AG09309 (cell line): ENCODE measurements at regions not wholly inside any gene's neighbourhood (a gene's known extent, or its start where the extent isn't known, plus 50 kb on each side); places are given as distances from the start of the nearest gene placed in this dataset.
"Not testable (repeated sequence)": the region's sequence is repeated elsewhere in the genome, so short reads cannot be mapped to it uniquely, and the experiment has no call there.

Experiments
- DNase-seq: peaks from one replicate; pipeline ENCODE4 v3.0.0-alpha.2; 2010; ENCODE audit warnings: low read depth
- H3K4me3 ChIP-seq: 2 replicates; pipeline ENCODE4 v1.5.1; 2011; ENCODE audit warnings: mild to moderate bottlenecking, low read depth, low read length, moderate library complexity; ENCODE audit not compliant: control insufficient read depth
- CTCF ChIP-seq: IDR thresholded peaks from 2 replicates; pipeline ENCODE4 v1.5.1; 2011; ENCODE audit warnings: mild to moderate bottlenecking, low read depth, low read length, inconsistent platforms; ENCODE audit not compliant: insufficient read depth, control insufficient read depth; ENCODE audit errors: missing control alignments

GRCh38 chrX:121349263-121349662, 301.9 kb downstream of the GLUD2 start:
- TF ChIP-seq CTCF, result no peak
- DNase-seq, result no peak
- H3K4me3 ChIP-seq, result no peak overlapping the region

- H3K4me3 ChIP-seq, result no peak overlapping the region
- DNase-seq, result no peak
- TF ChIP-seq CTCF, result no peak
Measured at GRCh38 chrX:121356139-121356849, 308.9 kb downstream of the GLUD2 start.

- TF ChIP-seq CTCF, result no peak
- DNase-seq, result no peak
- no peak overlapping the region for H3K4me3 ChIP-seq
Measured at GRCh38 chrX:121356850-121357171, 309.4 kb downstream of the GLUD2 start.

- TF ChIP-seq CTCF, result no peak
- no peak overlapping the region for H3K4me3 ChIP-seq
- DNase-seq, result no peak
Measured at GRCh38 chrX:121360280-121360679, 312.9 kb downstream of the GLUD2 start.

- no peak for TF ChIP-seq CTCF
- no peak for DNase-seq
- H3K4me3 ChIP-seq, result no peak overlapping the region
Measured at GRCh38 chrX:121365572-121366161, 318.3 kb downstream of the GLUD2 start.

- no peak for TF ChIP-seq CTCF
Measured at GRCh38 chrX:121374471-121374870, 327.1 kb downstream of the GLUD2 start.

GRCh38 chrX:121381915-121382314, 334.5 kb downstream of the GLUD2 start:
- not testable (repeated sequence) for DNase-seq, H3K4me3 ChIP-seq

More at GRCh38 chrX:121374471-121374870, 327.1 kb downstream of the GLUD2 start:
- no peak for DNase-seq
- H3K4me3 ChIP-seq, result no peak overlapping the region
